ENCODE measurements at regions not wholly inside any gene's neighbourhood (a gene's known extent, or its start where the extent isn't known, plus 50 kb on each side); places are given as distances from the start of the nearest gene placed in this dataset.

- TF ChIP-seq RERE (CRISPR knock-in tag; IDR thresholded peaks at IDR 0.05; ENCODE audit: borderline replicate concordance) (no peak), MAX (CRISPR knock-in tag; IDR thresholded peaks at IDR 0.05) (no peak), ZNF699 (CRISPR knock-in tag; IDR thresholded peaks at IDR 0.05; ENCODE audit: insufficient replicate concordance) (no peak), HNRNPH1 (optimal IDR thresholded peaks at IDR 0.05; ENCODE audit: low read depth, low read length) (no peak), ZNF124 (CRISPR knock-in tag; IDR thresholded peaks at IDR 0.05) (no peak), ZNF609 (CRISPR knock-in tag; IDR thresholded peaks at IDR 0.05; ENCODE audit: borderline replicate concordance) (no peak), SIX5 (IDR thresholded peaks at IDR 0.05; ENCODE audit: borderline replicate concordance in 1 of 2, insufficient read depth in 1 of 2, low read depth in 1 of 2, low read length in 2 of 2) (no peak), CHD1 (IDR thresholded peaks at IDR 0.05; ENCODE audit: low read length) (no peak), TSC22D4 (tag; IDR thresholded peaks at IDR 0.05) (no peak), MLLT1 (IDR thresholded peaks at IDR 0.05) (no peak), FOXJ3 (CRISPR knock-in tag; IDR thresholded peaks at IDR 0.05) (no peak), NRF1 (conservative IDR thresholded peaks at IDR 0.05 in 1 of 2, IDR thresholded peaks at IDR 0.05 in 1 of 2) (no peak)
Measured at GRCh38 chr20:19129306-19129705, 83.1 kb upstream of the SLC24A3 start (continued).
